ENCODE measurements at regions not wholly inside any gene's neighbourhood (a gene's known extent, or its start where the extent isn't known, plus 50 kb on each side); places are given as distances from the start of the nearest gene placed in this dataset.

- peak in 2 of 5 donors; percentile 21 to 23 for DNase-seq
- no peak for FAIRE-seq
- Histone ChIP-seq H3K4me3 (ENCODE audit: low read length in 3 of 3) (no peak overlapping the region), H3K4me1 (ENCODE audit: control insufficient read depth in 2 of 3, insufficient read depth in 2 of 3, low read depth in 1 of 3, low read length in 3 of 3) (no peaks in the 10 kb centered on the region), H3K27me3 (ENCODE audit: control insufficient read depth, insufficient read depth, low read length) (no peaks in the 10 kb centered on the region), H3K27ac (ENCODE audit: low read depth in 2 of 2, low read length in 2 of 2) (no peak overlapping the region), H3K9me3 (ENCODE audit: control insufficient read depth in 2 of 3, insufficient read depth in 1 of 3, low read length in 3 of 3) (no peaks in the 10 kb centered on the region), H3K9ac (ENCODE audit: low read length in 3 of 3) (no peak overlapping the region), H3K36me3 (ENCODE audit: control insufficient read depth in 2 of 3, insufficient read depth in 3 of 3, low read length in 3 of 3) (no peaks in the 10 kb centered on the region)
- no peak for TF ChIP-seq CTCF (IDR thresholded peaks at IDR 0.05; ENCODE audit: borderline replicate concordance, extremely low read depth, insufficient read depth)
- intact Hi-C loops (cut with DNase I), result no loop called here
Measured at GRCh38 chr4:148787831-148788477, 345.7 kb upstream of the NR3C2 start.

- TF ChIP-seq CTCF (IDR thresholded peaks at IDR 0.05; ENCODE audit: borderline replicate concordance, extremely low read depth, insufficient read depth), result no peak
- H3K9me3 ChIP-seq (ENCODE audit: control insufficient read depth in 2 of 3, insufficient read depth in 1 of 3, low read length in 3 of 3), result no peaks in the 10 kb centered on the region
- no peaks in the 10 kb centered on the region for H3K27me3 ChIP-seq (ENCODE audit: control insufficient read depth, insufficient read depth, low read length)
- no peak overlapping the region for H3K27ac ChIP-seq (ENCODE audit: low read depth in 2 of 2, low read length in 2 of 2)
- DNase-seq, result peak in 1 of 5 donors; percentile 1
- H3K36me3 ChIP-seq (ENCODE audit: control insufficient read depth in 2 of 3, insufficient read depth in 3 of 3, low read length in 3 of 3), result no peaks in the 10 kb centered on the region
- H3K4me3 ChIP-seq (ENCODE audit: low read length in 3 of 3), result no peak overlapping the region
- H3K9ac ChIP-seq (ENCODE audit: low read length in 3 of 3), result no peak overlapping the region
- intact Hi-C loops (cut with DNase I), result no loop called here
- no peaks in the 10 kb centered on the region for H3K4me1 ChIP-seq (ENCODE audit: control insufficient read depth in 2 of 3, insufficient read depth in 2 of 3, low read depth in 1 of 3, low read length in 3 of 3)
- no peak for FAIRE-seq
Measured at GRCh38 chr4:148787285-148787684, 345.1 kb upstream of the NR3C2 start.

- no peak overlapping the region for H3K9ac ChIP-seq (ENCODE audit: low read length in 3 of 3)
- H3K27me3 ChIP-seq (ENCODE audit: control insufficient read depth, insufficient read depth, low read length), result no peaks in the 10 kb centered on the region
- peak in 1 of 5 donors; percentile 3 for DNase-seq
- FAIRE-seq, result no peak
- H3K9me3 ChIP-seq (ENCODE audit: control insufficient read depth in 2 of 3, insufficient read depth in 1 of 3, low read length in 3 of 3), result no peaks in the 10 kb centered on the region
- TF ChIP-seq CTCF (IDR thresholded peaks at IDR 0.05; ENCODE audit: borderline replicate concordance, extremely low read depth, insufficient read depth), result no peak
- intact Hi-C loops (cut with DNase I), result no loop called here
- no peaks in the 10 kb centered on the region for H3K36me3 ChIP-seq (ENCODE audit: control insufficient read depth in 2 of 3, insufficient read depth in 3 of 3, low read length in 3 of 3)
- no peak overlapping the region for H3K4me3 ChIP-seq (ENCODE audit: low read length in 3 of 3)
- H3K27ac ChIP-seq (ENCODE audit: low read depth in 2 of 2, low read length in 2 of 2), result no peak overlapping the region
- H3K4me1 ChIP-seq (ENCODE audit: control insufficient read depth in 2 of 3, insufficient read depth in 2 of 3, low read depth in 1 of 3, low read length in 3 of 3), result peaks cover 0 to 2% (median 0%) of the 10 kb centered on the region in 3 donors
Measured at GRCh38 chr4:148786699-148787098, 344.5 kb upstream of the NR3C2 start.

GRCh38 chr4:148782284-148782683 lies 340.1 kb upstream of the NR3C2 start:
- H3K27me3 ChIP-seq (ENCODE audit: control insufficient read depth, insufficient read depth, low read length), result no peaks in the 10 kb centered on the region
- H3K9me3 ChIP-seq (ENCODE audit: control insufficient read depth in 2 of 3, insufficient read depth in 1 of 3, low read length in 3 of 3), result no peaks in the 10 kb centered on the region
- H3K4me1 ChIP-seq (ENCODE audit: control insufficient read depth in 2 of 3, insufficient read depth in 2 of 3, low read depth in 1 of 3, low read length in 3 of 3), result peaks cover 0 to 2% (median 0%) of the 10 kb centered on the region in 3 donors
- no peak for FAIRE-seq
- intact Hi-C loops (cut with DNase I), result no loop called here
- TF ChIP-seq CTCF (IDR thresholded peaks at IDR 0.05; ENCODE audit: borderline replicate concordance, extremely low read depth, insufficient read depth), result no peak
- no peak overlapping the region for H3K9ac ChIP-seq (ENCODE audit: low read length in 3 of 3)
- H3K36me3 ChIP-seq (ENCODE audit: control insufficient read depth in 2 of 3, insufficient read depth in 3 of 3, low read length in 3 of 3), result no peaks in the 10 kb centered on the region
- no peak overlapping the region for H3K4me3 ChIP-seq (ENCODE audit: low read length in 3 of 3)
- DNase-seq, result no peak
- H3K27ac ChIP-seq (ENCODE audit: low read depth in 2 of 2, low read length in 2 of 2), result no peak overlapping the region
